WTC11 (cell line): ENCODE measurements at regions not wholly inside any gene's neighbourhood (a gene's known extent, or its start where the extent isn't known, plus 50 kb on each side); places are given as distances from the start of the nearest gene placed in this dataset.

Experiments used
- ATAC-seq: fragments of 200-7000 bp; cut with Tn5 transposase; 2 replicates; pipeline ENCODE4 v1.10.0; 2021; ENCODE audit warnings: mild to moderate bottlenecking, moderate library complexity
- CTCF ChIA-PET: fragments of 300-600 bp; sonication (Branson Sonifier 250); formaldehyde crosslinking; loops from one replicate; lab custom pipeline; 2021; ENCODE audit warnings: antibody characterized with exemption; lab: Charles Lee
- POLR2A ChIA-PET: fragments of 350-600 bp; sonication (Branson Sonifier 250); formaldehyde crosslinking; loops from one replicate; lab custom pipeline; 2021; ENCODE audit warnings: antibody characterized with exemption; lab: Charles Lee
- DNase-seq: peaks from one replicate; pipeline ENCODE4 v3.0.0; 2021; ENCODE audit warnings: low spot score
- H3K27ac Mint-ChIP-seq: 2 replicates; pipeline ENCODE4 v1.8.0; 2021; ENCODE audit warnings: mixed read lengths
- H3K27me3 Mint-ChIP-seq: 2 replicates; pipeline ENCODE4 v1.8.0; 2021; ENCODE audit warnings: low read depth, mild to moderate bottlenecking, moderate library complexity, mixed read lengths
- H3K36me3 Mint-ChIP-seq: 2 replicates; pipeline ENCODE4 v1.8.0; 2021; ENCODE audit warnings: mixed read lengths
- H3K4me1 Mint-ChIP-seq: 2 replicates; pipeline ENCODE4 v1.8.0; 2022; ENCODE audit warnings: mixed read lengths
- H3K4me3 Mint-ChIP-seq: 2 replicates; pipeline ENCODE4 v1.8.0; 2021; ENCODE audit warnings: mild to moderate bottlenecking, moderate library complexity, mixed read lengths
- H3K9me3 Mint-ChIP-seq: 2 replicates; pipeline ENCODE4 v1.8.0; 2021; ENCODE audit warnings: mixed read lengths
- CREB1 ChIP-seq: sonication (generic); formaldehyde crosslinking; IDR thresholded peaks from 2 replicates; pipeline ENCODE4 v1.8.0; 2023; ENCODE audit warnings: mild to moderate bottlenecking, missing genetic modification reagents
- ESRRA ChIP-seq: sonication (generic); formaldehyde crosslinking; IDR thresholded peaks from 2 replicates; pipeline ENCODE4 v1.8.1; 2022; ENCODE audit warnings: mild to moderate bottlenecking, missing genetic modification reagents, borderline replicate concordance
- FOXJ3 ChIP-seq: sonication (generic); formaldehyde crosslinking; IDR thresholded peaks from 2 replicates; pipeline ENCODE4 v1.9.0; 2021; ENCODE audit warnings: missing genetic modification reagents, mild to moderate bottlenecking, borderline replicate concordance
- GABPB1 ChIP-seq: sonication (generic); formaldehyde crosslinking; IDR thresholded peaks from 2 replicates; pipeline ENCODE4 v1.8.1; 2023; ENCODE audit warnings: mild to moderate bottlenecking, missing genetic modification reagents
- MYBL2 ChIP-seq: sonication (generic); formaldehyde crosslinking; IDR thresholded peaks from 2 replicates; pipeline ENCODE4 v1.8.1; 2023; ENCODE audit warnings: mild to moderate bottlenecking, moderate library complexity, missing genetic modification reagents
- NFYB ChIP-seq: sonication (generic); formaldehyde crosslinking; conservative IDR thresholded peaks from 2 replicates; pipeline ENCODE4 v1.8.0; 2022; ENCODE audit warnings: low read depth, missing genetic modification reagents
- OVOL2 ChIP-seq: fragments of 250-450 bp; sonication (Bioruptor Pico); IDR thresholded peaks from 2 replicates; pipeline ENCODE4 v1.9.0; 2021; ENCODE audit warnings: mild to moderate bottlenecking, borderline replicate concordance
- PRRX2 ChIP-seq: fragments of 250-450 bp; sonication (Bioruptor Pico); IDR thresholded peaks from 2 replicates; pipeline ENCODE4 v1.8.0; 2021; ENCODE audit warnings: mild to moderate bottlenecking
- SMAD4 ChIP-seq: sonication (generic); formaldehyde crosslinking; IDR thresholded peaks from 2 replicates; pipeline ENCODE4 v1.8.0; 2022; ENCODE audit warnings: mild to moderate bottlenecking, missing genetic modification reagents
- SOX15 ChIP-seq: fragments of 250-450 bp; sonication (Bioruptor Pico); IDR thresholded peaks from 2 replicates; pipeline ENCODE4 v1.9.0; 2021; ENCODE audit warnings: mild to moderate bottlenecking
- TP53 ChIP-seq: sonication (generic); formaldehyde crosslinking; IDR thresholded peaks from 2 replicates; pipeline ENCODE4 v1.8.1; 2023; ENCODE audit warnings: mild to moderate bottlenecking, missing genetic modification reagents
- ZBTB21 ChIP-seq: sonication (generic); formaldehyde crosslinking; IDR thresholded peaks from 2 replicates; pipeline ENCODE4 v1.8.1; 2023; ENCODE audit warnings: mild to moderate bottlenecking, missing genetic modification reagents, borderline replicate concordance
- ZNF423 ChIP-seq: fragments of 250-450 bp; sonication (Bioruptor Pico); IDR thresholded peaks from 2 replicates; pipeline ENCODE4 v2.1.2; 2022; ENCODE audit warnings: mild to moderate bottlenecking, moderate library complexity
- TF ChIP-seq, protein P1 (sequence below): sonication (generic); formaldehyde crosslinking; IDR thresholded peaks from 2 replicates; pipeline ENCODE4 v1.8.0; 2022; ENCODE audit warnings: mild to moderate bottlenecking, missing genetic modification reagents
- TF ChIP-seq, protein P2 (sequence below): sonication (generic); formaldehyde crosslinking; IDR thresholded peaks from 2 replicates; pipeline ENCODE4 v1.8.1; 2023; ENCODE audit warnings: mild to moderate bottlenecking, missing genetic modification reagents, borderline replicate concordance
- TF ChIP-seq, protein P3 (sequence below): sonication (generic); formaldehyde crosslinking; IDR thresholded peaks from 2 replicates; pipeline ENCODE4 v1.8.1; 2022; ENCODE audit warnings: low read depth, missing genetic modification reagents, borderline replicate concordance
- TF ChIP-seq, protein P4 (sequence below): fragments of 250-450 bp; sonication (Bioruptor Pico); IDR thresholded peaks from 2 replicates; pipeline ENCODE4 v1.9.0; 2021; ENCODE audit warnings: mild to moderate bottlenecking
- TF ChIP-seq, protein P5 (sequence below): sonication (generic); formaldehyde crosslinking; conservative IDR thresholded peaks from 2 replicates; pipeline ENCODE4 v1.8.1; 2022; ENCODE audit warnings: mild to moderate bottlenecking, missing genetic modification reagents
- TF ChIP-seq, protein P6 (sequence below): sonication (generic); formaldehyde crosslinking; IDR thresholded peaks from 2 replicates; pipeline ENCODE4 v1.8.0; 2022; ENCODE audit warnings: missing genetic modification reagents

DNA sequence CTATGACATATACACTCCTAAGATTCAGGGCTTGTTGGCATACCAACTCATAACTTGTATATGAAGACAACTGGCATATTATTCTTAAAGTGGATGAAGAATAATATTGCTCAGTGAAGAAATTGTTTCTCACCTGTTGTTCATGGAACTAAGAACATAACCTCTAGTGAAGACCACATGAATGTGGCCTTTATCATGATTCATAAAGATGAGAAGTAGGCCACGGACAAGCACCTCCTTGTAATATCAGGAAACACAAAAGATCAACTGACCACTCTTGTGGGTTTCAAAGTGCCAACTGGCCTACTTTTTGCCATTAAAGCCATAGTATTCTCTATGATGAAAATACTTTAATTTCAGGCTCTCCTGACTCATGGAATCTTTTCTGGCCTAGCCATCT, 407.4 kb downstream of the GRB14 start:
- no peak for ATAC-seq
- POLR2A ChIA-PET: no interaction called here
- Mint-ChIP-seq H3K36me3 (peaks cover 8% of the 10 kb centered on the region), H3K27ac (no peak overlapping the region), H3K4me3 (no peak overlapping the region)
- no peak for DNase-seq
- CTCF ChIA-PET: no interaction called here
- TF ChIP-seq ZNF423 (CRISPR knock-in tag) (no peak), SMAD4 (CRISPR knock-in tag) (no peak), MYBL2 (no peak), NFYB (CRISPR knock-in tag) (no peak)
- TF ChIP-seq, protein P1, sequence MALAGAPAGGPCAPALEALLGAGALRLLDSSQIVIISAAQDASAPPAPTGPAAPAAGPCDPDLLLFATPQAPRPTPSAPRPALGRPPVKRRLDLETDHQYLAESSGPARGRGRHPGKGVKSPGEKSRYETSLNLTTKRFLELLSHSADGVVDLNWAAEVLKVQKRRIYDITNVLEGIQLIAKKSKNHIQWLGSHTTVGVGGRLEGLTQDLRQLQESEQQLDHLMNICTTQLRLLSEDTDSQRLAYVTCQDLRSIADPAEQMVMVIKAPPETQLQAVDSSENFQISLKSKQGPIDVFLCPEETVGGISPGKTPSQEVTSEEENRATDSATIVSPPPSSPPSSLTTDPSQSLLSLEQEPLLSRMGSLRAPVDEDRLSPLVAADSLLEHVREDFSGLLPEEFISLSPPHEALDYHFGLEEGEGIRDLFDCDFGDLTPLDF (CRISPR knock-in tag): no peak
- TF ChIP-seq, protein P2, sequence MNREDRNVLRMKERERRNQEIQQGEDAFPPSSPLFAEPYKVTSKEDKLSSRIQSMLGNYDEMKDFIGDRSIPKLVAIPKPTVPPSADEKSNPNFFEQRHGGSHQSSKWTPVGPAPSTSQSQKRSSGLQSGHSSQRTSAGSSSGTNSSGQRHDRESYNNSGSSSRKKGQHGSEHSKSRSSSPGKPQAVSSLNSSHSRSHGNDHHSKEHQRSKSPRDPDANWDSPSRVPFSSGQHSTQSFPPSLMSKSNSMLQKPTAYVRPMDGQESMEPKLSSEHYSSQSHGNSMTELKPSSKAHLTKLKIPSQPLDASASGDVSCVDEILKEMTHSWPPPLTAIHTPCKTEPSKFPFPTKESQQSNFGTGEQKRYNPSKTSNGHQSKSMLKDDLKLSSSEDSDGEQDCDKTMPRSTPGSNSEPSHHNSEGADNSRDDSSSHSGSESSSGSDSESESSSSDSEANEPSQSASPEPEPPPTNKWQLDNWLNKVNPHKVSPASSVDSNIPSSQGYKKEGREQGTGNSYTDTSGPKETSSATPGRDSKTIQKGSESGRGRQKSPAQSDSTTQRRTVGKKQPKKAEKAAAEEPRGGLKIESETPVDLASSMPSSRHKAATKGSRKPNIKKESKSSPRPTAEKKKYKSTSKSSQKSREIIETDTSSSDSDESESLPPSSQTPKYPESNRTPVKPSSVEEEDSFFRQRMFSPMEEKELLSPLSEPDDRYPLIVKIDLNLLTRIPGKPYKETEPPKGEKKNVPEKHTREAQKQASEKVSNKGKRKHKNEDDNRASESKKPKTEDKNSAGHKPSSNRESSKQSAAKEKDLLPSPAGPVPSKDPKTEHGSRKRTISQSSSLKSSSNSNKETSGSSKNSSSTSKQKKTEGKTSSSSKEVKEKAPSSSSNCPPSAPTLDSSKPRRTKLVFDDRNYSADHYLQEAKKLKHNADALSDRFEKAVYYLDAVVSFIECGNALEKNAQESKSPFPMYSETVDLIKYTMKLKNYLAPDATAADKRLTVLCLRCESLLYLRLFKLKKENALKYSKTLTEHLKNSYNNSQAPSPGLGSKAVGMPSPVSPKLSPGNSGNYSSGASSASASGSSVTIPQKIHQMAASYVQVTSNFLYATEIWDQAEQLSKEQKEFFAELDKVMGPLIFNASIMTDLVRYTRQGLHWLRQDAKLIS (CRISPR knock-in tag): no peak
- TF ChIP-seq, protein P3, sequence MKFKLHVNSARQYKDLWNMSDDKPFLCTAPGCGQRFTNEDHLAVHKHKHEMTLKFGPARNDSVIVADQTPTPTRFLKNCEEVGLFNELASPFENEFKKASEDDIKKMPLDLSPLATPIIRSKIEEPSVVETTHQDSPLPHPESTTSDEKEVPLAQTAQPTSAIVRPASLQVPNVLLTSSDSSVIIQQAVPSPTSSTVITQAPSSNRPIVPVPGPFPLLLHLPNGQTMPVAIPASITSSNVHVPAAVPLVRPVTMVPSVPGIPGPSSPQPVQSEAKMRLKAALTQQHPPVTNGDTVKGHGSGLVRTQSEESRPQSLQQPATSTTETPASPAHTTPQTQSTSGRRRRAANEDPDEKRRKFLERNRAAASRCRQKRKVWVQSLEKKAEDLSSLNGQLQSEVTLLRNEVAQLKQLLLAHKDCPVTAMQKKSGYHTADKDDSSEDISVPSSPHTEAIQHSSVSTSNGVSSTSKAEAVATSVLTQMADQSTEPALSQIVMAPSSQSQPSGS: no peak
- TF ChIP-seq, all 79 proteins: peak for 0
- Mint-ChIP-seq H3K9me3 (peaks cover 20% of the 10 kb centered on the region), H3K27me3 (no peaks in the 10 kb centered on the region), H3K4me1 (peaks cover 34% of the 10 kb centered on the region)

DNA sequence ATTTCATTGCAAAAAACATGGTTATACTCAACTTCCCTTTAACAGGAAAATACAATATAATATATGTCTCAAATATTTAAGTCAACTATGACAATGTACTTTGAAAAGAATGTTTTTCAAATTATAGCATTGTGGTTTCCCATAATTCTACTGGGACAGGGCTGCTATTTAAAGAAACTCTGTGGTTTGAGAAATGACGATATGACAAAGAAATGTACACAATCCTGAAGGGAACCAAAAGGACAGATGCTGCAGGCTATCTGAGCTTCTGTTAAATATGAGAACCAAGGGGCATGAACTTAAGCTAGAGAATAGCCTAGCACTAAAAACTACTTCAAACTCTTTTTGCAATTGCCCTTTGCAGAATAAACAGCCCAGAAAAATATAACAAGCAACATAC, 415.9 kb downstream of the GRB14 start:
- POLR2A ChIA-PET: no interaction called here
- H3K4me1 Mint-ChIP-seq: peaks cover 16% of the 10 kb centered on the region

More for the DNA sequence above, 415.9 kb downstream of the GRB14 start:
- ATAC-seq (no peak), DNase-seq (no peak)
- Mint-ChIP-seq H3K27me3 (no peaks in the 10 kb centered on the region), H3K36me3 (no peaks in the 10 kb centered on the region), H3K9me3 (peaks cover 4% of the 10 kb centered on the region), H3K4me3 (no peak overlapping the region), H3K27ac (no peak overlapping the region)
- no peak for TF ChIP-seq ZBTB21 (CRISPR knock-in tag)
- no peak for TF ChIP-seq PRRX2 (CRISPR knock-in tag)
- no peak for TF ChIP-seq CREB1 (CRISPR knock-in tag)
- TF ChIP-seq, protein P4, sequence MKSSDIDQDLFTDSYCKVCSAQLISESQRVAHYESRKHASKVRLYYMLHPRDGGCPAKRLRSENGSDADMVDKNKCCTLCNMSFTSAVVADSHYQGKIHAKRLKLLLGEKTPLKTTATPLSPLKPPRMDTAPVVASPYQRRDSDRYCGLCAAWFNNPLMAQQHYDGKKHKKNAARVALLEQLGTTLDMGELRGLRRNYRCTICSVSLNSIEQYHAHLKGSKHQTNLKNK (CRISPR knock-in tag): no peak
- no peak for TF ChIP-seq ESRRA (CRISPR knock-in tag)
- TF ChIP-seq OVOL2: no peak
- TF ChIP-seq, protein P5, sequence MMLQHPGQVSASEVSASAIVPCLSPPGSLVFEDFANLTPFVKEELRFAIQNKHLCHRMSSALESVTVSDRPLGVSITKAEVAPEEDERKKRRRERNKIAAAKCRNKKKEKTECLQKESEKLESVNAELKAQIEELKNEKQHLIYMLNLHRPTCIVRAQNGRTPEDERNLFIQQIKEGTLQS (CRISPR knock-in tag): no peak
- TF ChIP-seq, protein P6, sequence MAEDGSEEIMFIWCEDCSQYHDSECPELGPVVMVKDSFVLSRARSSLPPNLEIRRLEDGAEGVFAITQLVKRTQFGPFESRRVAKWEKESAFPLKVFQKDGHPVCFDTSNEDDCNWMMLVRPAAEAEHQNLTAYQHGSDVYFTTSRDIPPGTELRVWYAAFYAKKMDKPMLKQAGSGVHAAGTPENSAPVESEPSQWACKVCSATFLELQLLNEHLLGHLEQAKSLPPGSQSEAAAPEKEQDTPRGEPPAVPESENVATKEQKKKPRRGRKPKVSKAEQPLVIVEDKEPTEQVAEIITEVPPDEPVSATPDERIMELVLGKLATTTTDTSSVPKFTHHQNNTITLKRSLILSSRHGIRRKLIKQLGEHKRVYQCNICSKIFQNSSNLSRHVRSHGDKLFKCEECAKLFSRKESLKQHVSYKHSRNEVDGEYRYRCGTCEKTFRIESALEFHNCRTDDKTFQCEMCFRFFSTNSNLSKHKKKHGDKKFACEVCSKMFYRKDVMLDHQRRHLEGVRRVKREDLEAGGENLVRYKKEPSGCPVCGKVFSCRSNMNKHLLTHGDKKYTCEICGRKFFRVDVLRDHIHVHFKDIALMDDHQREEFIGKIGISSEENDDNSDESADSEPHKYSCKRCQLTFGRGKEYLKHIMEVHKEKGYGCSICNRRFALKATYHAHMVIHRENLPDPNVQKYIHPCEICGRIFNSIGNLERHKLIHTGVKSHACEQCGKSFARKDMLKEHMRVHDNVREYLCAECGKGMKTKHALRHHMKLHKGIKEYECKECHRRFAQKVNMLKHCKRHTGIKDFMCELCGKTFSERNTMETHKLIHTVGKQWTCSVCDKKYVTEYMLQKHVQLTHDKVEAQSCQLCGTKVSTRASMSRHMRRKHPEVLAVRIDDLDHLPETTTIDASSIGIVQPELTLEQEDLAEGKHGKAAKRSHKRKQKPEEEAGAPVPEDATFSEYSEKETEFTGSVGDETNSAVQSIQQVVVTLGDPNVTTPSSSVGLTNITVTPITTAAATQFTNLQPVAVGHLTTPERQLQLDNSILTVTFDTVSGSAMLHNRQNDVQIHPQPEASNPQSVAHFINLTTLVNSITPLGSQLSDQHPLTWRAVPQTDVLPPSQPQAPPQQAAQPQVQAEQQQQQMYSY (CRISPR knock-in tag): no peak
- TF ChIP-seq SOX15 (CRISPR knock-in tag): no peak
- TF ChIP-seq, protein P1 (CRISPR knock-in tag): no peak
- no peak for TF ChIP-seq FOXJ3
- no peak for TF ChIP-seq TP53
- TF ChIP-seq GABPB1: no peak
- CTCF ChIA-PET: no interaction called here
